ENCODE measurements at regions not wholly inside any gene's neighbourhood (a gene's known extent, or its start where the extent isn't known, plus 50 kb on each side); places are given as distances from the start of the nearest gene placed in this dataset.
"Not testable (repeated sequence)": the region's sequence is repeated elsewhere in the genome, so short reads cannot be mapped to it uniquely, and the experiment has no call there.

- no peak for TF ChIP-seq CTCF (IDR thresholded peaks at IDR 0.05; ENCODE audit: low read depth, low read length)
- DNase-seq (ENCODE audit: extremely low read depth, low read depth) = no peak
Observed at GRCh38 chr14:21807975-21808374, 134.4 kb upstream of the OR4E1 start.

- no peak for TF ChIP-seq CTCF (IDR thresholded peaks at IDR 0.05; ENCODE audit: low read depth, low read length)
Observed at GRCh38 chr14:21804981-21805380, 131.4 kb upstream of the OR4E1 start.

GRCh38 chr14:21802441-21802840 lies 128.8 kb upstream of the OR4E1 start:
- DNase-seq (ENCODE audit: extremely low read depth, low read depth) = no peak
- no peak for TF ChIP-seq CTCF (IDR thresholded peaks at IDR 0.05; ENCODE audit: low read depth, low read length)

More at GRCh38 chr14:21804981-21805380, 131.4 kb upstream of the OR4E1 start:
- no peak for DNase-seq (ENCODE audit: extremely low read depth, low read depth)

- TF ChIP-seq CTCF (IDR thresholded peaks at IDR 0.05; ENCODE audit: low read depth, low read length) = no peak
- no peak for DNase-seq (ENCODE audit: extremely low read depth, low read depth)
Observed at GRCh38 chr14:21796916-21797315, 123.3 kb upstream of the OR4E1 start.

GRCh38 chr14:21795456-21795855 lies 121.8 kb upstream of the OR4E1 start:
- DNase-seq (ENCODE audit: extremely low read depth, low read depth) = no peak
- no peak for TF ChIP-seq CTCF (IDR thresholded peaks at IDR 0.05; ENCODE audit: low read depth, low read length)

- no peak for DNase-seq (ENCODE audit: extremely low read depth, low read depth)
Observed at GRCh38 chr14:21791749-21792148, 118.1 kb upstream of the OR4E1 start.

GRCh38 chr14:21788687-21789086 lies 115.1 kb upstream of the OR4E1 start:
- not testable (repeated sequence) for DNase-seq (ENCODE audit: extremely low read depth, low read depth)

More at GRCh38 chr14:21791749-21792148, 118.1 kb upstream of the OR4E1 start:
- no peak for TF ChIP-seq CTCF (IDR thresholded peaks at IDR 0.05; ENCODE audit: low read depth, low read length)

GRCh38 chr14:21787242-21787641 lies 113.6 kb upstream of the OR4E1 start:
- DNase-seq (ENCODE audit: extremely low read depth, low read depth) = not testable (repeated sequence)

- TF ChIP-seq CTCF (IDR thresholded peaks at IDR 0.05; ENCODE audit: low read depth, low read length) = no peak
- no peak for DNase-seq (ENCODE audit: extremely low read depth, low read depth)
Observed at GRCh38 chr14:21781543-21781942, 107.9 kb upstream of the OR4E1 start.

Measured in AG09319 (cell line).